ENCODE measurements at regions not wholly inside any gene's neighbourhood (a gene's known extent, or its start where the extent isn't known, plus 50 kb on each side); places are given as distances from the start of the nearest gene placed in this dataset.

- ChIA-PET CTCF (no interaction called here), POLR2A (no interaction called here)
- no peak for DNase-seq
- Mint-ChIP-seq H3K4me1 (no peaks in the 10 kb centered on the region), H3K27ac (no peak overlapping the region), H3K9me3 (peaks cover 0 to 14% (median 0%) of the 10 kb centered on the region in 5 donors), H3K27me3 (peaks cover 0 to 1% of the 10 kb centered on the region in 2 donors), H3K36me3 (no peaks in the 10 kb centered on the region), H3K4me3 (no peak overlapping the region)
- Histone ChIP-seq H3K36me3 (ENCODE audit: insufficient read depth, low read length) (no peaks in the 10 kb centered on the region), H3K27ac (ENCODE audit: low read depth, low read length) (no peak overlapping the region), H3K27me3 (ENCODE audit: insufficient read depth, low read length, poor library complexity, severe bottlenecking) (no peaks in the 10 kb centered on the region), H3K4me3 (ENCODE audit: low read length) (no peak overlapping the region), H3K4me1 (ENCODE audit: insufficient read depth, low read length) (no peaks in the 10 kb centered on the region), H3K9me3 (ENCODE audit: low read length) (no peaks in the 10 kb centered on the region)
Observed at GRCh38 chr12:83659321-83659720, 972.6 kb downstream of the TMTC2 start.

GRCh38 chr12:83656004-83656403 is 969.3 kb downstream of the TMTC2 start:
- no peaks in the 10 kb centered on the region for H3K4me1 ChIP-seq (ENCODE audit: insufficient read depth, low read length)
- peaks cover 0 to 1% of the 10 kb centered on the region in 2 donors for H3K27me3 Mint-ChIP-seq
- H3K27ac Mint-ChIP-seq = no peak overlapping the region
- no peaks in the 10 kb centered on the region for H3K9me3 ChIP-seq (ENCODE audit: low read length)
- no peaks in the 10 kb centered on the region for H3K4me1 Mint-ChIP-seq
- no peaks in the 10 kb centered on the region for H3K36me3 ChIP-seq (ENCODE audit: insufficient read depth, low read length)
- no peak overlapping the region for H3K27ac ChIP-seq (ENCODE audit: low read depth, low read length)
- H3K9me3 Mint-ChIP-seq = peaks cover 3 to 22% (median 6%) of the 10 kb centered on the region in 5 donors
- ChIA-PET CTCF (no interaction called here), POLR2A (no interaction called here)
- no peak overlapping the region for H3K4me3 Mint-ChIP-seq
- no peaks in the 10 kb centered on the region for H3K36me3 Mint-ChIP-seq
- no peak overlapping the region for H3K4me3 ChIP-seq (ENCODE audit: low read length)
- no peaks in the 10 kb centered on the region for H3K27me3 ChIP-seq (ENCODE audit: insufficient read depth, low read length, poor library complexity, severe bottlenecking)
- DNase-seq = no peak

GRCh38 chr12:83642205-83642604 is 955.5 kb downstream of the TMTC2 start:
- no peaks in the 10 kb centered on the region for H3K4me1 Mint-ChIP-seq
- no peaks in the 10 kb centered on the region for H3K36me3 Mint-ChIP-seq
- no peaks in the 10 kb centered on the region for H3K9me3 ChIP-seq (ENCODE audit: low read length)
- no peak overlapping the region for H3K27ac ChIP-seq (ENCODE audit: low read depth, low read length)
- H3K27me3 Mint-ChIP-seq = no peaks in the 10 kb centered on the region
- ChIA-PET CTCF (no interaction called here), POLR2A (no interaction called here)
- no peak overlapping the region for H3K4me3 Mint-ChIP-seq
- no peaks in the 10 kb centered on the region for H3K4me1 ChIP-seq (ENCODE audit: insufficient read depth, low read length)
- no peak overlapping the region for H3K4me3 ChIP-seq (ENCODE audit: low read length)
- H3K27ac Mint-ChIP-seq = no peak overlapping the region
- no peak for DNase-seq
- H3K27me3 ChIP-seq (ENCODE audit: insufficient read depth, low read length, poor library complexity, severe bottlenecking) = no peaks in the 10 kb centered on the region
- no peaks in the 10 kb centered on the region for H3K36me3 ChIP-seq (ENCODE audit: insufficient read depth, low read length)
- H3K9me3 Mint-ChIP-seq = peaks cover 0 to 13% (median 5%) of the 10 kb centered on the region in 5 donors

GRCh38 chr12:83641789-83642188 is 955.1 kb downstream of the TMTC2 start:
- Histone ChIP-seq H3K27me3 (ENCODE audit: insufficient read depth, low read length, poor library complexity, severe bottlenecking) (no peaks in the 10 kb centered on the region), H3K4me3 (ENCODE audit: low read length) (no peak overlapping the region), H3K36me3 (ENCODE audit: insufficient read depth, low read length) (no peaks in the 10 kb centered on the region), H3K27ac (ENCODE audit: low read depth, low read length) (no peak overlapping the region), H3K4me1 (ENCODE audit: insufficient read depth, low read length) (no peaks in the 10 kb centered on the region), H3K9me3 (ENCODE audit: low read length) (no peaks in the 10 kb centered on the region)
- no peak for DNase-seq
- Mint-ChIP-seq H3K9me3 (peaks cover 0 to 13% (median 5%) of the 10 kb centered on the region in 5 donors), H3K4me3 (no peak overlapping the region), H3K36me3 (no peaks in the 10 kb centered on the region), H3K27me3 (no peaks in the 10 kb centered on the region), H3K27ac (no peak overlapping the region), H3K4me1 (no peaks in the 10 kb centered on the region)
- POLR2A ChIA-PET = no interaction called here
- CTCF ChIA-PET = no interaction called here

- no peak overlapping the region for H3K27ac Mint-ChIP-seq
Observed at GRCh38 chr12:83634726-83635267, 948.1 kb downstream of the TMTC2 start.

GRCh38 chr12:83630526-83630925 is 943.8 kb downstream of the TMTC2 start:
- Histone ChIP-seq H3K27ac (ENCODE audit: low read depth, low read length) (no peak overlapping the region), H3K4me3 (ENCODE audit: low read length) (no peak overlapping the region), H3K27me3 (ENCODE audit: insufficient read depth, low read length, poor library complexity, severe bottlenecking) (no peaks in the 10 kb centered on the region), H3K4me1 (ENCODE audit: insufficient read depth, low read length) (no peaks in the 10 kb centered on the region), H3K36me3 (ENCODE audit: insufficient read depth, low read length) (no peaks in the 10 kb centered on the region), H3K9me3 (ENCODE audit: low read length) (no peaks in the 10 kb centered on the region)
- Mint-ChIP-seq H3K4me3 (no peak overlapping the region), H3K4me1 (no peaks in the 10 kb centered on the region), H3K27ac (no peak overlapping the region), H3K27me3 (no peaks in the 10 kb centered on the region), H3K36me3 (no peaks in the 10 kb centered on the region), H3K9me3 (peaks cover 2 to 18% (median 7%) of the 10 kb centered on the region in 5 donors)
- no peak for DNase-seq
- ChIA-PET POLR2A (no interaction called here), CTCF (no interaction called here)

More at GRCh38 chr12:83634726-83635267, 948.1 kb downstream of the TMTC2 start:
- Histone ChIP-seq H3K4me3 (ENCODE audit: low read length) (no peak overlapping the region), H3K27ac (ENCODE audit: low read depth, low read length) (no peak overlapping the region), H3K36me3 (ENCODE audit: insufficient read depth, low read length) (no peaks in the 10 kb centered on the region), H3K27me3 (ENCODE audit: insufficient read depth, low read length, poor library complexity, severe bottlenecking) (no peaks in the 10 kb centered on the region), H3K4me1 (ENCODE audit: insufficient read depth, low read length) (no peaks in the 10 kb centered on the region), H3K9me3 (ENCODE audit: low read length) (no peaks in the 10 kb centered on the region)
- H3K4me1 Mint-ChIP-seq = no peaks in the 10 kb centered on the region
- no peaks in the 10 kb centered on the region for H3K36me3 Mint-ChIP-seq
- no peaks in the 10 kb centered on the region for H3K27me3 Mint-ChIP-seq
- peaks cover 2 to 11% (median 6%) of the 10 kb centered on the region in 5 donors for H3K9me3 Mint-ChIP-seq
- DNase-seq = no peak
- POLR2A ChIA-PET = no interaction called here
- CTCF ChIA-PET = no interaction called here
- H3K4me3 Mint-ChIP-seq = no peak overlapping the region

GRCh38 chr12:83629931-83630330 is 943.2 kb downstream of the TMTC2 start:
- Mint-ChIP-seq H3K4me3 (no peak overlapping the region), H3K36me3 (no peaks in the 10 kb centered on the region), H3K9me3 (peaks cover 2 to 16% (median 7%) of the 10 kb centered on the region in 5 donors), H3K27me3 (no peaks in the 10 kb centered on the region), H3K4me1 (no peaks in the 10 kb centered on the region), H3K27ac (no peak overlapping the region)
- ChIA-PET CTCF (no interaction called here), POLR2A (no interaction called here)
- Histone ChIP-seq H3K27me3 (ENCODE audit: insufficient read depth, low read length, poor library complexity, severe bottlenecking) (no peaks in the 10 kb centered on the region), H3K36me3 (ENCODE audit: insufficient read depth, low read length) (no peaks in the 10 kb centered on the region), H3K4me3 (ENCODE audit: low read length) (no peak overlapping the region), H3K4me1 (ENCODE audit: insufficient read depth, low read length) (no peaks in the 10 kb centered on the region), H3K27ac (ENCODE audit: low read depth, low read length) (no peak overlapping the region), H3K9me3 (ENCODE audit: low read length) (no peaks in the 10 kb centered on the region)
- no peak for DNase-seq

- Histone ChIP-seq H3K27me3 (ENCODE audit: insufficient read depth, low read length, poor library complexity, severe bottlenecking) (no peaks in the 10 kb centered on the region), H3K9me3 (ENCODE audit: low read length) (no peaks in the 10 kb centered on the region), H3K36me3 (ENCODE audit: insufficient read depth, low read length) (no peaks in the 10 kb centered on the region), H3K4me1 (ENCODE audit: insufficient read depth, low read length) (no peaks in the 10 kb centered on the region), H3K27ac (ENCODE audit: low read depth, low read length) (no peak overlapping the region), H3K4me3 (ENCODE audit: low read length) (no peak overlapping the region)
- H3K27me3 Mint-ChIP-seq = no peaks in the 10 kb centered on the region
- peaks cover 0 to 3% (median 2%) of the 10 kb centered on the region in 5 donors for H3K9me3 Mint-ChIP-seq
- POLR2A ChIA-PET = no interaction called here
- H3K36me3 Mint-ChIP-seq = no peaks in the 10 kb centered on the region
- no peaks in the 10 kb centered on the region for H3K4me1 Mint-ChIP-seq
- no peak overlapping the region for H3K27ac Mint-ChIP-seq
- H3K4me3 Mint-ChIP-seq = no peak overlapping the region
- no peak for DNase-seq
- CTCF ChIA-PET = no interaction called here
Observed at GRCh38 chr12:83622205-83622604, 935.5 kb downstream of the TMTC2 start.

GRCh38 chr12:83619973-83620372 is 933.3 kb downstream of the TMTC2 start:
- Histone ChIP-seq H3K4me1 (ENCODE audit: insufficient read depth, low read length) (no peaks in the 10 kb centered on the region), H3K9me3 (ENCODE audit: low read length) (no peaks in the 10 kb centered on the region), H3K27ac (ENCODE audit: low read depth, low read length) (no peak overlapping the region), H3K36me3 (ENCODE audit: insufficient read depth, low read length) (no peaks in the 10 kb centered on the region), H3K4me3 (ENCODE audit: low read length) (no peak overlapping the region), H3K27me3 (ENCODE audit: insufficient read depth, low read length, poor library complexity, severe bottlenecking) (no peaks in the 10 kb centered on the region)
- Mint-ChIP-seq H3K36me3 (no peaks in the 10 kb centered on the region), H3K9me3 (peaks cover 2 to 9% (median 4%) of the 10 kb centered on the region in 5 donors), H3K4me1 (no peaks in the 10 kb centered on the region), H3K27me3 (no peaks in the 10 kb centered on the region), H3K4me3 (no peak overlapping the region), H3K27ac (no peak overlapping the region)
- CTCF ChIA-PET = no interaction called here
- DNase-seq = no peak
- POLR2A ChIA-PET = no interaction called here
